Suprapubic skin (tissue), 3 donors: ENCODE measurements at regions not wholly inside any gene's neighbourhood (a gene's known extent, or its start where the extent isn't known, plus 50 kb on each side); places are given as distances from the start of the nearest gene placed in this dataset.

ENCODE experiments used
- POLR2AphosphoS5 ChIP-seq, 3 donors: sonication (generic); formaldehyde crosslinking; IDR thresholded peaks; one replicate each; pipeline ENCODE4 v1.6.1; 2017; ENCODE audit warnings: antibody characterized with exemption in 3 of 3
- TF ChIP-seq, protein P1 (sequence below), 2 donors: fragments of 200-600 bp in 1 of 2; fragments of 450-650 bp in 1 of 2; sonication (generic) in 1 of 2; IDR thresholded peaks; one replicate each; pipeline ENCODE4 v1.5.1; 2016 to 2019; ENCODE audit warnings: antibody characterized with exemption in 2 of 2, mild to moderate bottlenecking in 1 of 2, moderate library complexity in 1 of 2

GRCh38 chr10:128286141-128286761 lies 160.0 kb upstream of the MKI67 start:
- TF ChIP-seq, protein P1, sequence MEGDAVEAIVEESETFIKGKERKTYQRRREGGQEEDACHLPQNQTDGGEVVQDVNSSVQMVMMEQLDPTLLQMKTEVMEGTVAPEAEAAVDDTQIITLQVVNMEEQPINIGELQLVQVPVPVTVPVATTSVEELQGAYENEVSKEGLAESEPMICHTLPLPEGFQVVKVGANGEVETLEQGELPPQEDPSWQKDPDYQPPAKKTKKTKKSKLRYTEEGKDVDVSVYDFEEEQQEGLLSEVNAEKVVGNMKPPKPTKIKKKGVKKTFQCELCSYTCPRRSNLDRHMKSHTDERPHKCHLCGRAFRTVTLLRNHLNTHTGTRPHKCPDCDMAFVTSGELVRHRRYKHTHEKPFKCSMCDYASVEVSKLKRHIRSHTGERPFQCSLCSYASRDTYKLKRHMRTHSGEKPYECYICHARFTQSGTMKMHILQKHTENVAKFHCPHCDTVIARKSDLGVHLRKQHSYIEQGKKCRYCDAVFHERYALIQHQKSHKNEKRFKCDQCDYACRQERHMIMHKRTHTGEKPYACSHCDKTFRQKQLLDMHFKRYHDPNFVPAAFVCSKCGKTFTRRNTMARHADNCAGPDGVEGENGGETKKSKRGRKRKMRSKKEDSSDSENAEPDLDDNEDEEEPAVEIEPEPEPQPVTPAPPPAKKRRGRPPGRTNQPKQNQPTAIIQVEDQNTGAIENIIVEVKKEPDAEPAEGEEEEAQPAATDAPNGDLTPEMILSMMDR (IDR thresholded peaks at IDR 0.05) = no peak
- TF ChIP-seq POLR2AphosphoS5 (IDR thresholded peaks at IDR 0.05) = no peak
